Fibroblast of the aortic adventitia (primary cell): ENCODE measurements at regions not wholly inside any gene's neighbourhood (a gene's known extent, or its start where the extent isn't known, plus 50 kb on each side); places are given as distances from the start of the nearest gene placed in this dataset.
"Not testable (repeated sequence)": the region's sequence is repeated elsewhere in the genome, so short reads cannot be mapped to it uniquely, and the experiment has no call there.

Experiments
- DNase-seq: peaks from one replicate; pipeline ENCODE4 v3.0.0-alpha.2; 2010; ENCODE audit warnings: low read depth
- H3K4me3 ChIP-seq: 2 replicates; pipeline ENCODE4 v1.5.1; 2011; ENCODE audit warnings: low read depth, mild to moderate bottlenecking, control low read depth, low read length, moderate library complexity
- TF ChIP-seq, protein P1 (sequence below): IDR thresholded peaks from 2 replicates; pipeline ENCODE4 v1.5.1; 2011; ENCODE audit warnings: mild to moderate bottlenecking, low read length, control low read depth, inconsistent platforms; ENCODE audit not compliant: insufficient read depth

DNA sequence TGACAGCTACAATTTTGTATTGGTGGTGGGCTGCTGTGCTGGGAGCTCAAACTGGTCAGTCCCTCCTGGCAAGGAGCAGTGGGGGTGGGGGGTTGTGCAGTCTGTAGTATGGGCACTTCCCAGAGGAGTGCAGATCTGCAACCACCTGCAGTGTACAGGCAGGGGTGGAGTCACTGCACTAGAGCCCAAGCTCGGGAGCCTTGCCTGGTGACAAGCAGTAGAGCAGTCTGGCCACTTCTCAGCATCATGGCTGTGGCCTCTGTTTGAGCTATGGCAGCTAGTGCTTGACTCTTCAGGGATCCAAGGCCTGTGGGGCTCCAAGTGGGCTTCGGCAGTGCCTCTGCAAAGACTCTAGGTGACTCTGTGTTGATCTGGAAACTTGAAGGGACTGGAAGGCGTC, 585.1 kb upstream of the GRM3 start:
- DNase-seq = no peak
- TF ChIP-seq, protein P1, sequence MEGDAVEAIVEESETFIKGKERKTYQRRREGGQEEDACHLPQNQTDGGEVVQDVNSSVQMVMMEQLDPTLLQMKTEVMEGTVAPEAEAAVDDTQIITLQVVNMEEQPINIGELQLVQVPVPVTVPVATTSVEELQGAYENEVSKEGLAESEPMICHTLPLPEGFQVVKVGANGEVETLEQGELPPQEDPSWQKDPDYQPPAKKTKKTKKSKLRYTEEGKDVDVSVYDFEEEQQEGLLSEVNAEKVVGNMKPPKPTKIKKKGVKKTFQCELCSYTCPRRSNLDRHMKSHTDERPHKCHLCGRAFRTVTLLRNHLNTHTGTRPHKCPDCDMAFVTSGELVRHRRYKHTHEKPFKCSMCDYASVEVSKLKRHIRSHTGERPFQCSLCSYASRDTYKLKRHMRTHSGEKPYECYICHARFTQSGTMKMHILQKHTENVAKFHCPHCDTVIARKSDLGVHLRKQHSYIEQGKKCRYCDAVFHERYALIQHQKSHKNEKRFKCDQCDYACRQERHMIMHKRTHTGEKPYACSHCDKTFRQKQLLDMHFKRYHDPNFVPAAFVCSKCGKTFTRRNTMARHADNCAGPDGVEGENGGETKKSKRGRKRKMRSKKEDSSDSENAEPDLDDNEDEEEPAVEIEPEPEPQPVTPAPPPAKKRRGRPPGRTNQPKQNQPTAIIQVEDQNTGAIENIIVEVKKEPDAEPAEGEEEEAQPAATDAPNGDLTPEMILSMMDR = no peak
- H3K4me3 ChIP-seq = no peak overlapping the region

DNA sequence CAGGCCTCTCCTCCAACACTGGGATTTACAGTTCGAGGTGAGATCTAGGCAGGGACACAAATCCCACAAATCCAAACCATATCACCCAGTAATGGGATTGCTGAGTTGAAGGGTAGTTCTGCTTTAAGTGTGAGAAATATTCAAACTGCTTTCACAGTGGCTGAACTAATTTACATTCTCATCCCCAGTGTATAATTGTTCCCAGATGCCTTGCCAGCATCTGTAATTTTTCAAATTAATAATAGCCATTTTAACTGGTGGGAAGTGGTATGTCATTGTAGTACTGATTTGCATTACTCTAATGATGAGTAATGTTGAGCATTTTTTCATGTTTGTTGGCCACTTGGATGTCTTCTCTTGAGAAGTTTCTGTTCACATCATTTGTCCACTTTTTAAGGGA, 592.8 kb upstream of the GRM3 start:
- TF ChIP-seq, protein P1 = no peak
- no peak overlapping the region for H3K4me3 ChIP-seq
- DNase-seq = no peak

DNA sequence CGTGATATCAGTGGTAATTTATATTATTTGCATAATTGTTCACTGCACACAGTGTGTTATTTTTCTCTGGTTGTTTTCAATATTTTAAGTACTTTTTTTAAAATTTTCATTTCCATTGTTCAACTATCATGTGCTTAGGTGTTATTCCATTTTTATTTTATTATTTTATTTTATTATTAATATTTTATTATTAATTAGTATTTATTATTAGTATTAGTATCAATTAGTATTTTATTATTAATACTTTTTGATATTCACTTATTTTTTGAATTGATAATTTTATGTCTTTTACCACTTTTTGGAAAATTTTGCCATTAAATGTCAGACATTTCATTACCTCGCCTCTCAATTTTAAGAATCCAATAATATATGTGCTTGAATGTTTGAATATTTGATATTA, 593.8 kb upstream of the GRM3 start:
- TF ChIP-seq, protein P1 = no peak
- DNase-seq = no peak
- H3K4me3 ChIP-seq = no peak overlapping the region

DNA sequence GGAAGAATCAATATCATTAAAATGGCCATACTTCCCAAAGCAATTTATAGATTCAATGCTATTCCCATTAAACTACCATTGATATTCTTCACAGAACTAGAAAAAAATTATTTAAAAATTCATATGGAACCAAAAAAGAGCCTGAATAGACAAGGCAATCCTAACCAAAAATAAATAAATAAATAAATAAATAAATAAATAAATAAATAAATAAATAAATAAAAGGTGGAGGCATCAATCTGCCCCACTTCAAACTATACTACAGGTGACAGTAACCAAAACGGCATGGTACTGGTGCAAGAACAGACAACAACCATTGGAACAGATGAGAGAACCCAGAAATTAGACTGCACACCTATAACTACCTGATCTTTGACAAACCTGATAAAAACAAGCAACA, 598.5 kb upstream of the GRM3 start:
- not testable (repeated sequence) for DNase-seq, H3K4me3 ChIP-seq

DNA sequence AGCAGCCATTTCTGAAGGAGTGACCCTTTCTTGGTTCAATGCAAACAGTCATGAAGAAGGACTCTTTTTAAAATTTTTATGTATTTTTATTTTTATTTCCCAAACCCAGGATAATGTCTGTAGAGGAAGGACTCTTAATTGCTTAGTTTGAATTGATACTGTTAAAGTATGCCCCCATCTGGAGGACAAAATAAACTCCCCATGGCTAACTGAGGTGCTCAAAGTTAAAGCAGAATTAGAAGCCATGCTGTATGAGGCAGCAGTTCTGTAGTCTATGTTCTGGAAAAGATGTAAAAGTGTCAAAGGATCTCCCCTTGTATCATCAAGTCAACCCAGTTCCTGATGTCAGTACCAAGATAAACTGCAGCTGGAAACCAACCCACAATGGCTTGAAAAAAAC, 617.9 kb upstream of the GRM3 start:
- H3K4me3 ChIP-seq = no peak overlapping the region
- DNase-seq = no peak
- TF ChIP-seq, protein P1 = no peak

DNA sequence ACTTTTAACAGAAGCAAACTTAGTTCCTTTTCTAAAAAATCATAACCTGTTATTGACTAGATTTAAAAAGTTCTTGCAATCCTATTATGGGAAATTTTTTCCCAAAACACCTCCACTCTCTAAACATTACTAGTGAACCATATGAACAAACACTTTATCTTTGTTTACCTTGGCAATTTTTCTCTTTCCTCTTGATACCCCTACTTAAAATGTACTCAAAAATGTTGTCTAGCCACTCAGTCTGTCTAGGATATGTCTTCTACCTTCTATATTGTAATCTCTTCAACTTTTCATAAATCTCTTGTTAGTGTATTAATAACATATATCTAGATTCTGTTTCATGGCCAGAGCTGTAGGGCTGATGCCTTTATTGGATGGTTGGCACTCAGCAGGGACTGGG, 630.0 kb upstream of the GRM3 start:
- H3K4me3 ChIP-seq = no peak overlapping the region
- TF ChIP-seq, protein P1 = no peak
- no peak for DNase-seq

DNA sequence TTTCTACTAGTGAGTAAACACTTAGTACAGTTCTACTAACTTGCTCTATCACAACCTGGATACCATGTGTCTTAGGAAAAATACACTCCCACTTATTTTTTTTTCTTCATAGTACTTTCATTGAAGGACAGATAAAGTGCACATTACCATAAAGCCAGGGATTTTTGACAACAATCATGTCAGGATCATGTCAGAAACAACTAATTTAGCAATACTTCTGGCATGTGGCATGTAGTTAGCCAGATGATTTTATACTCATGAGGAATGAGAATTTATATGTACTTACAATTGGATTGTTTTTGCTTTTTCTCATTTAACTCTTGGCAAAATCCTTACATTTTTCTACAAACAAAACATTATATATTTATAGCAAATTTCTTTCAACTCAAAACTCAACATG, 630.7 kb upstream of the GRM3 start:
- H3K4me3 ChIP-seq = no peak overlapping the region
- TF ChIP-seq, protein P1 = no peak
- DNase-seq = no peak
